ENCODE measurements at regions not wholly inside any gene's neighbourhood (a gene's known extent, or its start where the extent isn't known, plus 50 kb on each side); places are given as distances from the start of the nearest gene placed in this dataset.

DNA sequence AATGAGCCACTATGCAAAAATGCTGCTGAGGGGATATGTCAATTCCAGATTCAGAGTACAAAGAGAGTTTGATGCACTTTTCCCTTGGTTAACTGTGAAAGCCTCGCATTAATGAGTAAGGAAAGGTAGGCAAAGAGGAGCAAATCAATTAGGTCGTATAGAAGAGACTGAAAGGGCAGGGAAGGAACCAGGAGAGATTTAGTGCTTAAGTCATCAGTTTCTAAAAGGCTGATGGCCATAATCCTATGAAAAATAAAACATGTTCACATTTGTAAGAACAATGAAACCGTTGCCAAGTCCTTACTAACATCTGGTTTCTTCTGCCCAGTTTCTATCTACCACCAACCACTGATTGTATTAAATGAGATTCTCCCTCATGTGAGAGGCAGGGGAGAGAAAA, 118.4 kb upstream of the PALMD start:
- TF ChIP-seq POLR2AphosphoS5 (IDR thresholded peaks at IDR 0.05; ENCODE audit: low read depth) (no peak), REST (IDR thresholded peaks at IDR 0.05; ENCODE audit: insufficient replicate concordance, low read depth) (no peak), GABPA (IDR thresholded peaks at IDR 0.05; ENCODE audit: low read depth) (no peak), SPI1 (IDR thresholded peaks at IDR 0.05; ENCODE audit: borderline replicate concordance, low read depth) (no peak)
- TF ChIP-seq, protein P1, sequence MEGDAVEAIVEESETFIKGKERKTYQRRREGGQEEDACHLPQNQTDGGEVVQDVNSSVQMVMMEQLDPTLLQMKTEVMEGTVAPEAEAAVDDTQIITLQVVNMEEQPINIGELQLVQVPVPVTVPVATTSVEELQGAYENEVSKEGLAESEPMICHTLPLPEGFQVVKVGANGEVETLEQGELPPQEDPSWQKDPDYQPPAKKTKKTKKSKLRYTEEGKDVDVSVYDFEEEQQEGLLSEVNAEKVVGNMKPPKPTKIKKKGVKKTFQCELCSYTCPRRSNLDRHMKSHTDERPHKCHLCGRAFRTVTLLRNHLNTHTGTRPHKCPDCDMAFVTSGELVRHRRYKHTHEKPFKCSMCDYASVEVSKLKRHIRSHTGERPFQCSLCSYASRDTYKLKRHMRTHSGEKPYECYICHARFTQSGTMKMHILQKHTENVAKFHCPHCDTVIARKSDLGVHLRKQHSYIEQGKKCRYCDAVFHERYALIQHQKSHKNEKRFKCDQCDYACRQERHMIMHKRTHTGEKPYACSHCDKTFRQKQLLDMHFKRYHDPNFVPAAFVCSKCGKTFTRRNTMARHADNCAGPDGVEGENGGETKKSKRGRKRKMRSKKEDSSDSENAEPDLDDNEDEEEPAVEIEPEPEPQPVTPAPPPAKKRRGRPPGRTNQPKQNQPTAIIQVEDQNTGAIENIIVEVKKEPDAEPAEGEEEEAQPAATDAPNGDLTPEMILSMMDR (IDR thresholded peaks at IDR 0.05; ENCODE audit: insufficient read depth, low read length), result no peak
- Histone ChIP-seq H3K4me3 (replicated peaks; ENCODE audit: insufficient read depth, low read length) (no peak overlapping the region), H3K27ac (replicated peaks) (no peak overlapping the region), H3K27me3 (ENCODE audit: insufficient read depth, poor library complexity, severe bottlenecking) (no peaks in the 10 kb centered on the region)
- no peak for DNase-seq (ENCODE audit: low read depth in 1 of 2, low spot score in 1 of 2)

DNA sequence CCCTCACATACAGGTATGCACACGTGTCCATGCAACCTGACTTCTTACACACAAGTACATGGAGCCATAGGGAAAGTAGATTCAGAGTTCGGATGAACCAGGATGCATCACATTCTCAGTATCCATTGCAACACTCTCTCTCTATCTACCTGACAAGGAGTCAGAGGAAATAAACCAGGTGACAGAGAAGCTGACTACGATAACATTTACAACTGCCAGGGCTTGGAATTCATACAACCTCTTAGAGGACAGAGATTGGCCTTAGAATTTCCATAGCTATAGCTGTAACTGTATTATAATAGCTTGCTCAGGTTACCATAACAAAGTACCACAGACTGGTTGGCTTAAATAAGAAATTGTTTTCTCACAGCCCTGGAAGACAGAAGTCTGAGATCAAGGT, 116.9 kb upstream of the PALMD start:
- no peak for DNase-seq (ENCODE audit: low read depth in 1 of 2, low spot score in 1 of 2)
- Histone ChIP-seq H3K27ac (replicated peaks) (no peak overlapping the region), H3K27me3 (ENCODE audit: insufficient read depth, poor library complexity, severe bottlenecking) (no peaks in the 10 kb centered on the region), H3K4me3 (replicated peaks; ENCODE audit: insufficient read depth, low read length) (no peak overlapping the region)
- no peak for TF ChIP-seq REST (IDR thresholded peaks at IDR 0.05; ENCODE audit: insufficient replicate concordance, low read depth)
- no peak for TF ChIP-seq SPI1 (IDR thresholded peaks at IDR 0.05; ENCODE audit: borderline replicate concordance, low read depth)
- TF ChIP-seq, protein P1 (IDR thresholded peaks at IDR 0.05; ENCODE audit: insufficient read depth, low read length), result no peak
- no peak for TF ChIP-seq POLR2AphosphoS5 (IDR thresholded peaks at IDR 0.05; ENCODE audit: low read depth)
- TF ChIP-seq GABPA (IDR thresholded peaks at IDR 0.05; ENCODE audit: low read depth), result no peak

GRCh38 chr1:99531578-99532275, 114.2 kb upstream of the PALMD start:
- Histone ChIP-seq H3K27ac (replicated peaks) (no peak overlapping the region), H3K4me3 (replicated peaks; ENCODE audit: insufficient read depth, low read length) (no peak overlapping the region), H3K27me3 (ENCODE audit: insufficient read depth, poor library complexity, severe bottlenecking) (no peaks in the 10 kb centered on the region)
- TF ChIP-seq GABPA (IDR thresholded peaks at IDR 0.05; ENCODE audit: low read depth), result no peak
- TF ChIP-seq SPI1 (IDR thresholded peaks at IDR 0.05; ENCODE audit: borderline replicate concordance, low read depth), result no peak
- TF ChIP-seq, protein P1 (IDR thresholded peaks at IDR 0.05; ENCODE audit: insufficient read depth, low read length), result no peak
- TF ChIP-seq POLR2AphosphoS5 (IDR thresholded peaks at IDR 0.05; ENCODE audit: low read depth), result no peak
- TF ChIP-seq REST (IDR thresholded peaks at IDR 0.05; ENCODE audit: insufficient replicate concordance, low read depth), result no peak
- no peak for DNase-seq (ENCODE audit: low read depth in 1 of 2, low spot score in 1 of 2)

Data from HL-60 (cell line).